Ramos (cell line): ENCODE measurements at regions not wholly inside any gene's neighbourhood (a gene's known extent, or its start where the extent isn't known, plus 50 kb on each side); places are given as distances from the start of the nearest gene placed in this dataset.
"Not testable (repeated sequence)": the region's sequence is repeated elsewhere in the genome, so short reads cannot be mapped to it uniquely, and the experiment has no call there.

Experiments used
- in situ Hi-C: fragments of 300-500 bp; cut with MboI; formaldehyde crosslinking; loops from one replicate; pipeline ENCODE4 v1.14.3; 2022; ENCODE audit warnings: low sequenced_read_pairs; ENCODE audit not compliant: unreplicated experiment

DNA sequence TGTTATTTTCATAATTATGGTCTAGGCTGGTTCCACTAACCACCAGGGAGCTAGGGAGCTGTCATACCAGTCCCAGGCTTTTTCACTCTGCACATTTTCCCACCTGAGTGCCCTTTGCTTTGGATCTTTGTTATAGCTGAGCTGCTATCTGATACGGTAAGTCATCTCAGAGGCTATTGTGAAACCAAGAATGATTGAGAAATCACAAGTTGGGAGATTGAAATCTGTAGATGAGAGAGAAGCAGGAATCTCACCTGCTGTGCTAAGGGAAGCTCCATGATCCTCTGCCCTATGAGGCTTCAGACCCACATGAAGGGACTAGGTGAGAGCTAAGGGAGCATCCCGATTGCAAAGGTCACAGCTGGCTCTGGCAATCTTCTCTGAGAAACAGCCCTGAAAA lies 307.8 kb downstream of the REEP3 start:
- in situ Hi-C loops, result no loop called here

DNA sequence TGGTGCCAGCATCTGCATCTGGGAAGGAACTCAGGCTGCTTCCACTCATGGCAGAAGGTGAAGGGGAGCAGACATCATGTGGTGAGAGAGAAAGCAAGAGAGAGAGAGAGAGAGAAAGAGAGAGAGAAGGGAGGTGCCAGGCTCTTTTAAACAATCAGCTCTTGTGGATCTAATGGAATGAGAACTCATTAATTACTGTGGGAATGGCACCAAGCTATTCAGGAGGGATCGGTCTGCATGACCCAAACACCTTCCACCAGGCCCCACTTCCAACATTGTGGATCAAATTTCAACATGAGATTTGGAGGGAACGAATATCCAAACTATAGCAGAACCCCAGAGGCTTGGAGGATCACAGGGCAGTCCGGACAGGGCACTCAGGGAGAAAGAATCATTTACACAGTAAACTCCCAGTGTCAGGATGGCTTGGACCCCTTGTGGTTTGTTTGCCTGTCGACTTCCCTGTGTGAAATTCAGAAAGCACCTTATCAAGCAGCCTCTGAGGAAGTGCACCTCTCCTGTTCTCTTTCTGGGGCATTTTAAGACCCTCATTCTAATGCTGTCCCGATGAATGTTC lies 308.5 kb downstream of the REEP3 start:
- in situ Hi-C loops, result no loop called here

DNA sequence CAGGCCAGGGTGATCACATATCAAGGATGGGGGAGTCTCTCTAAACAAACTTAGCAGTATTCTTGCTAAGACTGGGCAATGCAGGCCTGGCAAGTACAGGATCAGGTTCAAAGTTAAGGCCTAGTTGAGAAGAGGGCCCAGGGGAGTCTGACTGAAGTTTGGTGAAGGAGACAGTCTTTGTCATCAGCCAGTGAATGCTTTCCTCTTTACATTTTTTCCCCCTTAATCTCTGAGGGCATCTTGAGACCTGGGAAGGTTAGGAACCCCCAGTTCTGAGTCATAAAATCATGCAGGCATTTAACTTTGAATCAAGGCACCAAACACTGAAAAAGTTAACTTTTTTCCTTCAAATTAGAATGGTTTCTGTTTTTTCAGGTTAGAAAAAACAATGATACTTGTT lies 311.5 kb downstream of the REEP3 start:
- in situ Hi-C loops, result no loop called here

DNA sequence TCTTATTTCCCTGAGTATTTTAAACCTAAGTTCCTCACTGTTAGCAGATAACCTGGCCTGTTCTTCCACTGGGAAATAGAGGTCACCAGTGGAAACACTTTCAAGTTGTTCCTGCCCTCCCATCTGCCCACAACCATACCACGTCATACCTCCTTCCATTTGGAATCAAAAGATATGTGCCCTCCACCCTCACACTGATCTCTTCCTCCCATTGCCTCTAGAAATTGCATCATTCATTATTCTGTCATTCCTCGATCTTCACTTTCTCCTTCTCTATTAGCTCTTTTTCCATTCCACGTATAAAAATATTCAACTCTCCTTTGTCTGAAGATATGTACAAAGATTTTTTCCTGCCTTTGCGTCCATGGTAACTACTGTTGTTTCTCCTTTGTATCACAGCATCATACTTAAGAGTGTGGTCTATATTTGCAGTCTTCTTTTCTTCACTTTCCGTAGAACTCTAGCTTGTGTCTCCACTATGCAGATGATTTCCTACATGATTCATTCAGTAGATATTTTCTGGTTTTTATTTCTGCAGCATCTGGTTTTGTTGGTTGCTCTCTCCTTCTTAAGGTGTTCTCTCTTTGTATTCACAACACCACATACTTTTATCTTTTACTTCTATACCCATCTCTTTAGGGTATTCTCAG lies 312.3 kb downstream of the REEP3 start:
- in situ Hi-C loops, result no loop called here

DNA sequence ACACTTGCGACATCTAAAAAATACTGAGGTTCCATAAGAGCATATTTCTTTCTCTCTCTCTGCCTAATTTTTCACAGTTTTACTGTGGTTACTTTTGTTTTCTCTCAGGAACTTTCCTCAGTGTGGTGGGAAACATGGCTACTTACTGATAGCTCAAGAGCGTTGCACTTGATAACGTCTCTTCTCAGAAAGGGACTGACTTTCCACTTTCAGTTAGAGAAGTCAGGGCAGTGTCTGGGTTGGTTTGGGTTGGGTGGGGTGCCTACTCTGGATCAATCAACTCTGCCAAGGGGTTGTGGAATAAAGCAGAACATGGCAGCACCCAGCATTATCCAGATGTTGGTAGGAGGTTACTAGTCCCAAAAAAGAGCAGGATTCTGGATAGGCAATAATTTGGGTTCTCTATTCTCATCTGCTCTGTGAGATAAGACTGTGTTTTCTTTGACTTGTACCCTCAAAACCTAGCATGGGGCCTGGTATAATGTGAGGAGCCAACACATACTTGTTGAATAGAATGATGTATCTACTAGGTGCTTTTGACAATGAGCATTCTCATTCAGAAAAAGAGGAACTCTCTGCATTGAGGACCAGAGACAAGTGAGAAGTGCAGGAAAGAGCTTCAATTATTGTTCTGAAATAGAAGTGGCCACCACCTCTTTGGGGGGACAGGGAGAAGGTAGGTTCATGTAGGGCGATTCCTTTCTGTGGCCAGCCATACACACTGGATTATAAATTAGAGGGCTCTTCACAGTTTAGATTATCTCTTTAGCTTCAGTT lies 315.7 kb downstream of the REEP3 start:
- in situ Hi-C loops, result no loop called here

DNA sequence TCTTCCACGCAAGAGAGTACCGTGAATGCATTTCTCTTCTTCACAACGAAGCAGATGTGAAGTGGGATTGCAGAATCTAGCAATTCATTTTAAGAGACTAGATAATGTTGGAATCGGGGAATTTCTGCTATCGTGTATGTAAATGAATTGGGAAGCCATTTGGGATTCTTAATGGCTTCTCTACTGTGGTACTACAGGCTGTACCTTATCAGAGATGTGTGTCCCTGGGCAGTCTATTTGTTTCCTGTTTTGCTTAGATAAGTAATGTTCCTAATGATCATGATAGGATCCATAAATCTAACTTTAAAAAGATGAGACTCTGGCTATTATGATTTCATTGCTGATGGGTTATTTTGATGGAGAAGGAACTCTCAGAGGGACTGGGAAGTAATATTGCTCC lies 320.6 kb downstream of the REEP3 start:
- in situ Hi-C loops, result no loop called here

GRCh38 chr10:63843107-63843506 lies 321.9 kb downstream of the REEP3 start:
- in situ Hi-C loops, result no loop called here

DNA sequence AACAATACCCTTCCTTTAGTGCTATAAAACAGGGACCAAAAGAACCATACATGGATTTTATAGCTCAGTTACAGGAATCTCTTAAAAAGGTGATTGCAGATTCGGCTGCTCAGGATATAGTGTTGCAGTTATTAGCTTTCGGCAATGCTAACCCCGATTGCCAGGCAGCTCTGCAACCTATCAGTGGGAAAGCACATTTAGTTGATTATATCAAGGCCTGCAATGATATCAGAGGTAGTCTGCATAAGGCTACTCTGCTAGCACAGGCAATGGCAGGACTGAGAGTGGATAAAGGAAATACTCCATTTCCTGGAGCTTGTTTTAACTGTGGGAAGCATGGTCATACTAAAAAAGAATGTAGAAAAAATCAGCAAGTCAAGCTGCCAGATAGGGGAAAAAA lies 327.7 kb downstream of the REEP3 start:
- in situ Hi-C loops, result not testable (repeated sequence)

DNA sequence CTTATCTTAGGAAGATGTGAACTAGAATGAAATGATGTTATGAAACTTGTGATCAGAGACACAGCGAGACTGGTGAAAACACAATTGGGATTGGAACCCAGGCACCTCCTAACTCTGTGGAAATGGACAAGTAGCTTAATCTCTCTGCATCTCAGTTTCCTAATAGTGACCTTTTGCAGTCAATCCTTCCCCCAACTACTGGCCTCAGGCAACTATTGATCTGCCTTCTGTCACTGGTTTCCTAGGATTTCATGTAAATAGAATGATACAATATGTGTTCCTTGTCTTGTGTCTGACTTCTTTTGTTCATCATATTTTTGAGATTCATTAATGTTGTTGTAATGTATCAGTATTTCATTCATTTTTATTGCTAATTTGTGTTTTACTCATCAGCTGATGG lies 341.7 kb downstream of the REEP3 start:
- in situ Hi-C loops, result no loop called here

- in situ Hi-C loops, result no loop called here
Observed at GRCh38 chr10:63865210-63865609, 344.0 kb downstream of the REEP3 start.

DNA sequence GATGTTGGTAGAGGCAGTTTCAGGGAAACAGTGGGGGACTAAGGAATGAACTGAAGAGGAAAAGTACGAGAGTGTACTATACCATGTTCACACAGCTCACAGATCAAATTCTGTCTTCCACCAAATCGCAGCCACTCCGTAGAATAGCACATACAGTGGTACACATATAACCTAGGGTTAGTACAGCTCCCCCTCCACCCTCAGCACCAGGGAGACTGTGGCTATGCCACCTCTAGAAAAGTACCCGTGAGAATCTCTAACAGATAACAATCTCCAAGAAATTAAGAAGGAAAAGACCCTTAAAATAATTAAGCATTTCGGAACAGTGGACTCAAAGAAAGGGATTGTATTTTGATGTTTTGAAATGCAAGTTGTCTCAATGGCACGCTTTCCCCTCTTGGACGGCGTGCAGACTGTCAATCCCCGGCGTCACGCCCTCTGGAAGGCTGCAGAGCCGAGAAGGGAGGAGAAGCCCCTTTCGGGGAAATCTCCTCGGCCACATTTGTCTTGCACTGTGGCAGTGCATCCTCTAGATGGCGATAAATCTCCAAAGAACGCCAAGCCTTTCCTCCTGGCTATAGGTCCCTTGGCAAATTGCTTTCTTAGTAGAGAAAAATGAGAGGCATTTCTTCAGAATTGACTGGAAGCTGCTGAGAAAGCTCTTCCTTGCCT lies 345.0 kb downstream of the REEP3 start:
- in situ Hi-C loops, result no loop called here

DNA sequence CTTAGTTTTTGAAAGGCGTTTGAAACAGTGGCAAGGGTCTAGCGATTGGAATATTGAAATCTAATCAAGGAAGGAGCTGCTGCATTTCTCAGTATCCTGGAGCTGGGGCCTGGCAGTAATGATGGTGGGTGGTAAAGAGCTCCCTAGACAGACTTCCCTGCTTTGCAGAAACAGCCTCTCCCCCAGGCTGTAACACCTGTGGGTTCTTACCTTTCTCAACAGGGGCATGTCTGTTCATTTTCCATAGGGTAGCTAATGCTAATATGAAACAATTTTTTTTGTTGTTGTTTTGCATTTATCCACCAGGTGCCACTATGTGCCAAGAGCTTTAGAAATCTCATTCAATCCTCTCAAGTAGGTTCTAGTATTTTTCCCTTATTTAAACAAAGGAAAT lies 345.5 kb downstream of the REEP3 start:
- in situ Hi-C loops, result no loop called here

DNA sequence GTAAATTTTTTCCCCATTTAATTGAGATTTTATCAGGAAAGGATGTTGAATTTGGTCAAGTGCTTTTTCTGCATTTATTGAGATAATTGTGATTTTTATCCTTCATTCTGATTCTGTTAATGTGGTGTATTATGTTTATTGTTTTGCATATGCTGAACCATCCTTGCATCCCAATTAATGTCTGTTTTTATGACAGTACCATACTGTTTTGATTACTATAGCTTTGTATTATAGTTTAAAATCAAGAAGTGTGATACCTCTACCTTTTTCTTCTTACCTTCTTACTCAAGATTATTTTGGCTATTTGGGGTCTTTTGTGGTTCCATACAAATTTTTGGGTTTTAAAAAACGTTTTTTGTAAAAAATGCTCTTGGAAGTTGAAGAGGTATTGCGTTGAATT lies 357.2 kb downstream of the REEP3 start:
- in situ Hi-C loops, result no loop called here

DNA sequence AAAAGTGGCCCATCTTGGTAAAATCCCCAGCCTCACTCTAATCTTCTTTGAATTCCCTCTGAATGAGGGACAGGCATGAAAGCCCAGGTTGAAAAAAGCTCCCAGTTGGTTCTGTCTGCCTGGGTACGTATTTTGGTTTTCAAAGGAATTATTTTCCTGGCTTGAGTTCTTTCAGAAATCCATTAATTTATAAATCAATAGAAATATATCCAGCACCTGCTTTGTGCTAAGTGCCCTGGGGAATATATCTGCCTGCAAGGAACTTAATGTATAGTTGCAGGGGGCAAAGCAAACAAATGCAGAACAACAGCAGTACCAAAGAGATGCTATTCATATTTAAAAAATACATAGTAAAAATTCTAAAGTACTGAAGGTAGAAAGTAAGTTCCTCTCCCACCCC lies 362.7 kb downstream of the REEP3 start:
- in situ Hi-C loops, result no loop called here

- in situ Hi-C loops, result no loop called here
Observed at GRCh38 chr10:63884426-63884825, 363.2 kb downstream of the REEP3 start.

DNA sequence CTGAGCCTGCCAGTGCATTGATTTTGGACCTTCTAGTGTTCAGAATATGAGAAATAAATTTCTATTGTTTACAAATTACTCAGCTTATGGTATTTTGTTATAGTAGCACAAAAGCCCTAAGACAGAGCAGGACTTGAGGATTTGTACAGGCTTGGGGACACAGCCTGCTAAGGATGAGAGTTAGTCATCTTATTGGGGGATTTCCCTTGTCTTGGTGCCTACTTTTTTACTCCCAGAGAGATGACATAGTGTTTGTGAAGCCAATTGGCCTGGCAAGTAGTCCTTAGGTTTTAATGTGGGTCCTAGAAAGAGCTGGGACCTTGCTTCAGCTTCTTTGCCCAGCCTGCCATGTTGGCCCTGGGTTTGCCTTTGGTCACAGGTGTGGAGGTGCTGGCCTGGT lies 364.0 kb downstream of the REEP3 start:
- in situ Hi-C loops, result no loop called here

GRCh38 chr10:63886281-63887022 lies 365.3 kb downstream of the REEP3 start:
- in situ Hi-C loops, result no loop called here

GRCh38 chr10:63887023-63887589 lies 365.9 kb downstream of the REEP3 start:
- in situ Hi-C loops, result no loop called here

GRCh38 chr10:63887600-63888370 lies 366.6 kb downstream of the REEP3 start:
- in situ Hi-C loops, result no loop called here
